ENCODE measurements at regions not wholly inside any gene's neighbourhood (a gene's known extent, or its start where the extent isn't known, plus 50 kb on each side); places are given as distances from the start of the nearest gene placed in this dataset.
"Not testable (repeated sequence)": the region's sequence is repeated elsewhere in the genome, so short reads cannot be mapped to it uniquely, and the experiment has no call there.

DNA sequence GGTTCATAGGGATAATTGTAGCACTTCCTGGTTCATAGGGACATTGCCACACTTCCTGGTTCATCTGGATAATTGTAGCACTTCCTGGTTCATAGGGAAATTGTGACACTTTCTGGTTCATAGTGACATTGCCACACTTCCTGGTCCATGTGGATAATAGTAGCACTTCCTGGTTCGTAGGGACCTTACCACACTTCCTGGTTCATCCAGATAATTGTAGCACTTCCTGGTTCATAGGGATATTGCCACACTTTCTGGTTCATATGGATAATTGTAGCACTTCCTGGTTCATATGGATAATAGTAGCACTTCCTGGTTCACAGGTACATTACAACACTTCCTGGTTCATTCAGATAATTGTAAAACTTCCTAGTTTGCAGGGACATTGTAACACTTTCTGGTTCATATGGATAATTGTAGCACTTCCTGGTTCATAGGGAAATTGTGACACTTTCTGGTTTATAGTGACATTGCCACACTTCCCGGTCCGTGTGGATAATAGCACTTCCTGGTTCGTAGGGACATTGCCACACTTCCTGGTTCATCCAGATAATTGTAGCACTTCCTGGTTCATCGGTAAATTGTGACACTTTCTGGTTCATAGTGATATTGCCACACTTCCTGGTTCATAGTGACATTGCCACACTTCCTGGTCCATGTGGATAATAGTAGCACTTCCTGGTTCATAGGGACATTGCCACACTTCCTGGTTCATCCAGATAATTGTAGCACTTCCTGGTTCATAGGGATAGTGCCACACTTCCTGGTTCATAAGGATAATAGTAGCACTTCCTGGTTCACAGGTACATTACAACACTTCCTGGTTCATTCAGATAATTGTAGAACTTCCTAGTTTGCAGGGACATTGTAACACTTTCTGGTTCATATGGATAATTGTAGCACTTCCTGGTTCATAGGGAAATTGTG lies 60.8 kb upstream of the CD99 start:
- not testable (repeated sequence) for TF ChIP-seq CTCF (IDR thresholded peaks at IDR 0.05); TCF7L2 (IDR thresholded peaks at IDR 0.05; ENCODE audit: low read depth, low read length)
- TF ChIP-seq, protein P1, sequence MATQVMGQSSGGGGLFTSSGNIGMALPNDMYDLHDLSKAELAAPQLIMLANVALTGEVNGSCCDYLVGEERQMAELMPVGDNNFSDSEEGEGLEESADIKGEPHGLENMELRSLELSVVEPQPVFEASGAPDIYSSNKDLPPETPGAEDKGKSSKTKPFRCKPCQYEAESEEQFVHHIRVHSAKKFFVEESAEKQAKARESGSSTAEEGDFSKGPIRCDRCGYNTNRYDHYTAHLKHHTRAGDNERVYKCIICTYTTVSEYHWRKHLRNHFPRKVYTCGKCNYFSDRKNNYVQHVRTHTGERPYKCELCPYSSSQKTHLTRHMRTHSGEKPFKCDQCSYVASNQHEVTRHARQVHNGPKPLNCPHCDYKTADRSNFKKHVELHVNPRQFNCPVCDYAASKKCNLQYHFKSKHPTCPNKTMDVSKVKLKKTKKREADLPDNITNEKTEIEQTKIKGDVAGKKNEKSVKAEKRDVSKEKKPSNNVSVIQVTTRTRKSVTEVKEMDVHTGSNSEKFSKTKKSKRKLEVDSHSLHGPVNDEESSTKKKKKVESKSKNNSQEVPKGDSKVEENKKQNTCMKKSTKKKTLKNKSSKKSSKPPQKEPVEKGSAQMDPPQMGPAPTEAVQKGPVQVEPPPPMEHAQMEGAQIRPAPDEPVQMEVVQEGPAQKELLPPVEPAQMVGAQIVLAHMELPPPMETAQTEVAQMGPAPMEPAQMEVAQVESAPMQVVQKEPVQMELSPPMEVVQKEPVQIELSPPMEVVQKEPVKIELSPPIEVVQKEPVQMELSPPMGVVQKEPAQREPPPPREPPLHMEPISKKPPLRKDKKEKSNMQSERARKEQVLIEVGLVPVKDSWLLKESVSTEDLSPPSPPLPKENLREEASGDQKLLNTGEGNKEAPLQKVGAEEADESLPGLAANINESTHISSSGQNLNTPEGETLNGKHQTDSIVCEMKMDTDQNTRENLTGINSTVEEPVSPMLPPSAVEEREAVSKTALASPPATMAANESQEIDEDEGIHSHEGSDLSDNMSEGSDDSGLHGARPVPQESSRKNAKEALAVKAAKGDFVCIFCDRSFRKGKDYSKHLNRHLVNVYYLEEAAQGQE (IDR thresholded peaks at IDR 0.05; ENCODE audit: insufficient read depth in 1 of 2, low read depth in 2 of 2, low read length in 1 of 2) = not testable (repeated sequence)
